ENCODE measurements at regions not wholly inside any gene's neighbourhood (a gene's known extent, or its start where the extent isn't known, plus 50 kb on each side); places are given as distances from the start of the nearest gene placed in this dataset.

DNA sequence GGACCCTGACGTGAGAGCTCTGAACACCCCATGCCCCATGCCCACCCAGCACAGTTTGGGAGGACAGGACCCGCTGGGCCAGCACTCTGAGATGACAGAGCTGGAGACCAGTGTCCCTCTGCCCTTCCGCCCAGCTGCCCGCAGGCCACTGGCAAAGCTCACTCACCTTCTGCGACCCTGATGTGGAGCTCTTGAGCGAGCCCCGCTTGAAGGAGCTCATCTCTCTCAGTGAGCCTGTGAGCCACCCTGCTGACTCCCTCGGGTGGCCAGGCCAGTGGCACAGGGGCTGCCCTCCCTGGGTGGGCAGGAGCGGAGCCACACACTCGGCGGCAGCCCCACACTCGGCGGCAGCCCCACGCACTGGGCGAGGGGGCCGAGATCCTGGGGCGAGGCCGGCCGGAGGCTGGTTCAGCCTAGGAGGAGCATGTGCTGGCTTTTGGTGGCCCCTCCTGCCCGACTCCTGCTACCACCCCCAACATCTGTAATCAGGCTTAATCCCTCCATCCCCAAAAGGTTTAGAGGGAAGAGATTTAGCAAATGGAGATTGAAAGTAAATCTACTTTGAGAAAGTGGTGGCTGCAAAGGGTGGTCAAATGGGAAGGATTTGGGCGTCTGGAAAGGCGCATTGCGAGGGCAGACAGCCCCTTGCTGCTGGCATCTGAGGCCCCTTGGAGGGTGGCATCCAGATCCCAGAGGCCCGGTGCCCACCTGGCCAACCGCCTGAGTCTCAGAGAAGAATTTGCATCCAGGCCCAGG is 59.4 kb upstream of the TRPM1 start:
- Histone ChIP-seq H3K9me1 (replicated peaks; ENCODE audit: control insufficient read depth, extremely low read depth, insufficient read depth, low read length) (no peaks in the 10 kb centered on the region), H3K27me3 (ENCODE audit: control insufficient read depth in 2 of 2, insufficient read depth in 2 of 2, low read length in 2 of 2) (peaks cover 0 to 1% of the 10 kb centered on the region in 2 experiments), H3K36me3 (ENCODE audit: control insufficient read depth in 2 of 2, extremely low read depth in 1 of 2, insufficient read depth in 2 of 2, low read length in 2 of 2) (no peaks in the 10 kb centered on the region), H3K27ac (ENCODE audit: insufficient read depth, low read depth, low read length) (no peak overlapping the region), H3K79me2 (ENCODE audit: control insufficient read depth, insufficient read depth, low read length) (no peaks in the 10 kb centered on the region), H3K4me1 (ENCODE audit: control insufficient read depth, extremely low read depth, insufficient read depth, low read length) (no peaks in the 10 kb centered on the region), H2AFZ (ENCODE audit: low read depth, low read length) (no peak overlapping the region), H3K9ac (replicated peaks; ENCODE audit: extremely low read depth, insufficient read depth, low read length) (no peak overlapping the region), H3K9me3 (replicated peaks; ENCODE audit: control insufficient read depth, insufficient read depth, low read length) (no peaks in the 10 kb centered on the region), H3K4me3 (replicated peaks in 1 of 3; ENCODE audit: insufficient read depth in 1 of 3, low read depth in 1 of 3, low read length in 3 of 3) (no peak overlapping the region), H4K20me1 (replicated peaks; ENCODE audit: control insufficient read depth, extremely low read depth, insufficient read depth, low read length) (no peaks in the 10 kb centered on the region), H3K4me2 (ENCODE audit: insufficient read depth, low read length) (no peak overlapping the region)
- DNase-seq (ENCODE audit: low read depth, low spot score) = no peak
- dilution Hi-C loops (cut with MboI; ENCODE audit: extremely low pct_ligation_motif_present, low sequenced_read_pairs) (no loop called here), intact Hi-C loops (cut with micrococcal nuclease) (no loop called here)
- CTCF ChIA-PET = no interaction called here
- POLR2A ChIA-PET = no interaction called here
- TF ChIP-seq GATA2 (IDR thresholded peaks at IDR 0.05; ENCODE audit: insufficient read depth, insufficient read length, low read depth, low read length) = no peak
- TF ChIP-seq POLR2A (IDR thresholded peaks at IDR 0.05; ENCODE audit: low read depth, low read length) = no peak
- TF ChIP-seq EZH2 (IDR thresholded peaks at IDR 0.05; ENCODE audit: borderline replicate concordance, low read depth, low read length, severe bottlenecking) = no peak
- no peak for FAIRE-seq
- BruUV-seq (replicated peaks) = no TSS peak

DNA sequence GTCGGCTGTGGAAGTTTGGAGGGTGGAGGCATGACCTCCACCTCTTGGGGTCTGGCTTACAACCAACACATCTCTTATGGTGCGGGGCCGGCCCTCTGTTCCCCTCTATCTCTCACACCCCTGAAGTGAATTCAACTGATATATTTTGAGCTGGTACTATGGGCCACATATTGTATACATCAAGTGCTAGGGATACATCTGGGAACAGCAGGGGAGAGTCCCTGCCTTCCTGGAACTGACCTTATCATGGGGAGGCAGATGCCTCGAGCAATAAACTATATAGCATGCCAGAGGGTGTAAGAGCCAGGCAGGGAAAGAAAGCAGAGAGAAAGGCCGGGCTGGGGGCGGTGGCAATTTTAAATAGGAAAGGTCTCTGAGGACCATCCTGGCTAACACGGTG is 60.4 kb upstream of the TRPM1 start:
- no peaks in the 10 kb centered on the region for H3K9me1 ChIP-seq (replicated peaks; ENCODE audit: control insufficient read depth, extremely low read depth, insufficient read depth, low read length)
- BruUV-seq (replicated peaks) = no TSS peak
- no peaks in the 10 kb centered on the region for H3K36me3 ChIP-seq (ENCODE audit: control insufficient read depth in 2 of 2, extremely low read depth in 1 of 2, insufficient read depth in 2 of 2, low read length in 2 of 2)
- H3K4me3 ChIP-seq (replicated peaks in 1 of 3; ENCODE audit: insufficient read depth in 1 of 3, low read depth in 1 of 3, low read length in 3 of 3) = no peak overlapping the region
- H3K27me3 ChIP-seq (ENCODE audit: control insufficient read depth in 2 of 2, insufficient read depth in 2 of 2, low read length in 2 of 2) = peaks cover 0 to 1% of the 10 kb centered on the region in 2 experiments
- H3K4me1 ChIP-seq (ENCODE audit: control insufficient read depth, extremely low read depth, insufficient read depth, low read length) = no peaks in the 10 kb centered on the region
- DNase-seq (ENCODE audit: low read depth, low spot score) (no peak), FAIRE-seq (no peak)
- H3K27ac ChIP-seq (ENCODE audit: insufficient read depth, low read depth, low read length) = no peak overlapping the region
- H2AFZ ChIP-seq (ENCODE audit: low read depth, low read length) = no peak overlapping the region
- ChIA-PET POLR2A (no interaction called here), CTCF (no interaction called here)
- no peak for TF ChIP-seq FOS (IDR thresholded peaks at IDR 0.05; ENCODE audit: borderline replicate concordance, insufficient read depth, low read length)
- no peak for TF ChIP-seq GATA2 (IDR thresholded peaks at IDR 0.05; ENCODE audit: insufficient read depth, insufficient read length, low read depth, low read length)
- TF ChIP-seq, protein P1, sequence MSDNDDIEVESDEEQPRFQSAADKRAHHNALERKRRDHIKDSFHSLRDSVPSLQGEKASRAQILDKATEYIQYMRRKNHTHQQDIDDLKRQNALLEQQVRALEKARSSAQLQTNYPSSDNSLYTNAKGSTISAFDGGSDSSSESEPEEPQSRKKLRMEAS (IDR thresholded peaks at IDR 0.05; ENCODE audit: insufficient read depth, insufficient read length) = no peak
- TF ChIP-seq, protein P2, sequence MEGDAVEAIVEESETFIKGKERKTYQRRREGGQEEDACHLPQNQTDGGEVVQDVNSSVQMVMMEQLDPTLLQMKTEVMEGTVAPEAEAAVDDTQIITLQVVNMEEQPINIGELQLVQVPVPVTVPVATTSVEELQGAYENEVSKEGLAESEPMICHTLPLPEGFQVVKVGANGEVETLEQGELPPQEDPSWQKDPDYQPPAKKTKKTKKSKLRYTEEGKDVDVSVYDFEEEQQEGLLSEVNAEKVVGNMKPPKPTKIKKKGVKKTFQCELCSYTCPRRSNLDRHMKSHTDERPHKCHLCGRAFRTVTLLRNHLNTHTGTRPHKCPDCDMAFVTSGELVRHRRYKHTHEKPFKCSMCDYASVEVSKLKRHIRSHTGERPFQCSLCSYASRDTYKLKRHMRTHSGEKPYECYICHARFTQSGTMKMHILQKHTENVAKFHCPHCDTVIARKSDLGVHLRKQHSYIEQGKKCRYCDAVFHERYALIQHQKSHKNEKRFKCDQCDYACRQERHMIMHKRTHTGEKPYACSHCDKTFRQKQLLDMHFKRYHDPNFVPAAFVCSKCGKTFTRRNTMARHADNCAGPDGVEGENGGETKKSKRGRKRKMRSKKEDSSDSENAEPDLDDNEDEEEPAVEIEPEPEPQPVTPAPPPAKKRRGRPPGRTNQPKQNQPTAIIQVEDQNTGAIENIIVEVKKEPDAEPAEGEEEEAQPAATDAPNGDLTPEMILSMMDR (IDR thresholded peaks at IDR 0.05; ENCODE audit: extremely low read depth in 1 of 2, insufficient read depth in 1 of 2, low read depth in 1 of 2, low read length in 2 of 2) = no peak
- no peak overlapping the region for H3K9ac ChIP-seq (replicated peaks; ENCODE audit: extremely low read depth, insufficient read depth, low read length)
- no peaks in the 10 kb centered on the region for H4K20me1 ChIP-seq (replicated peaks; ENCODE audit: control insufficient read depth, extremely low read depth, insufficient read depth, low read length)
- intact Hi-C loops (cut with micrococcal nuclease) = no loop called here
- H3K4me2 ChIP-seq (ENCODE audit: insufficient read depth, low read length) = no peak overlapping the region
- H3K9me3 ChIP-seq (replicated peaks; ENCODE audit: control insufficient read depth, insufficient read depth, low read length) = no peaks in the 10 kb centered on the region
- H3K79me2 ChIP-seq (ENCODE audit: control insufficient read depth, insufficient read depth, low read length) = no peaks in the 10 kb centered on the region
- dilution Hi-C loops (cut with MboI; ENCODE audit: extremely low pct_ligation_motif_present, low sequenced_read_pairs) = no loop called here
